ENCODE measurements at regions not wholly inside any gene's neighbourhood (a gene's known extent, or its start where the extent isn't known, plus 50 kb on each side); places are given as distances from the start of the nearest gene placed in this dataset.

- CTCF ChIA-PET: no interaction called here
- intact Hi-C loops (cut with micrococcal nuclease; ENCODE audit: unreplicated experiment) (no loop called here), in situ Hi-C loops (cut with HindIII; ENCODE audit: low pct_unique_long_range_greater_than_20kb, low sequenced_read_pairs) (no loop called here)
- DNase-seq (ENCODE audit: low read depth, low spot score) (no peak), ATAC-seq (no peak)
- POLR2A ChIA-PET: no interaction called here
- TF ChIP-seq TCF7L2 (IDR thresholded peaks at IDR 0.05; ENCODE audit: low read depth, low read length) (no peak), REST (IDR thresholded peaks at IDR 0.05; ENCODE audit: insufficient read depth in 1 of 2, low read depth in 2 of 2, low read length in 1 of 2) (no peak), POLR2AphosphoS5 (IDR thresholded peaks at IDR 0.05; ENCODE audit: low read depth, low read length) (no peak), CTCF (IDR thresholded peaks at IDR 0.05) (no peak), SIN3A (IDR thresholded peaks at IDR 0.05; ENCODE audit: borderline replicate concordance, insufficient read depth, low read depth, low read length) (no peak)
- Histone ChIP-seq H3K4me1 (ENCODE audit: control insufficient read depth, insufficient read depth, low read length) (no peaks in the 10 kb centered on the region), H3K4me3 (ENCODE audit: low read depth in 2 of 2, low read length in 2 of 2) (no peak overlapping the region), H3K36me3 (ENCODE audit: control insufficient read depth, insufficient read depth, low read length) (no peaks in the 10 kb centered on the region), H3K27ac (ENCODE audit: low read length) (no peak overlapping the region), H3K9me3 (ENCODE audit: control insufficient read depth, insufficient read depth, low read depth, low read length) (no peaks in the 10 kb centered on the region), H3K27me3 (ENCODE audit: control insufficient read depth, insufficient read depth, low read length) (no peaks in the 10 kb centered on the region)
- BruUV-seq (replicated peaks): no TSS peak
Measured at GRCh38 chr2:14909795-14910194, 277.3 kb downstream of the LRATD1 start.

GRCh38 chr2:14910654-14911053 lies 278.1 kb downstream of the LRATD1 start:
- in situ Hi-C loops (cut with HindIII; ENCODE audit: low pct_unique_long_range_greater_than_20kb, low sequenced_read_pairs): no loop called here
- no peaks in the 10 kb centered on the region for H3K36me3 ChIP-seq (ENCODE audit: control insufficient read depth, insufficient read depth, low read length)
- no peaks in the 10 kb centered on the region for H3K9me3 ChIP-seq (ENCODE audit: control insufficient read depth, insufficient read depth, low read depth, low read length)
- ChIA-PET POLR2A (no interaction called here), CTCF (no interaction called here)
- ATAC-seq (no peak), DNase-seq (ENCODE audit: low read depth, low spot score) (no peak)
- no peak overlapping the region for H3K27ac ChIP-seq (ENCODE audit: low read length)
- TF ChIP-seq TCF7L2 (IDR thresholded peaks at IDR 0.05; ENCODE audit: low read depth, low read length) (no peak), CTCF (IDR thresholded peaks at IDR 0.05) (no peak), POLR2AphosphoS5 (IDR thresholded peaks at IDR 0.05; ENCODE audit: low read depth, low read length) (no peak), SIN3A (IDR thresholded peaks at IDR 0.05; ENCODE audit: borderline replicate concordance, insufficient read depth, low read depth, low read length) (no peak), REST (IDR thresholded peaks at IDR 0.05; ENCODE audit: insufficient read depth in 1 of 2, low read depth in 2 of 2, low read length in 1 of 2) (no peak)
- BruUV-seq (replicated peaks): no TSS peak
- intact Hi-C loops (cut with micrococcal nuclease; ENCODE audit: unreplicated experiment): no loop called here
- no peak overlapping the region for H3K4me3 ChIP-seq (ENCODE audit: low read depth in 2 of 2, low read length in 2 of 2)
- no peaks in the 10 kb centered on the region for H3K27me3 ChIP-seq (ENCODE audit: control insufficient read depth, insufficient read depth, low read length)
- no peaks in the 10 kb centered on the region for H3K4me1 ChIP-seq (ENCODE audit: control insufficient read depth, insufficient read depth, low read length)

Measured in Panc1 (cell line).